ENCODE measurements at regions not wholly inside any gene's neighbourhood (a gene's known extent, or its start where the extent isn't known, plus 50 kb on each side); places are given as distances from the start of the nearest gene placed in this dataset.

GRCh38 chr9:8229226-8229625, 429.6 kb upstream of the DMAC1 start:
- DNase-seq (no peak), ATAC-seq (no peak)
- Histone ChIP-seq H3K9me3 (no peaks in the 10 kb centered on the region), H3K4me3 (no peak overlapping the region), H3K27me3 (no peaks in the 10 kb centered on the region), H3K27ac (no peak overlapping the region), H3K36me3 (no peaks in the 10 kb centered on the region), H3K4me1 (peaks cover 3 to 9% of the 10 kb centered on the region in 2 donors)
- TF ChIP-seq POLR2A (IDR thresholded peaks at IDR 0.05) (no peak), CTCF (IDR thresholded peaks at IDR 0.05 in 4 of 5, conservative IDR thresholded peaks at IDR 0.05 in 1 of 5) (no peak)
- intact Hi-C loops (cut with DNase I; ENCODE audit: low total_unique reads) = no loop called here
- in situ Hi-C loops (cut with MboI; ENCODE audit: low sequenced_read_pairs in 4 of 4) = no loop called here

- Histone ChIP-seq H3K27ac (no peak overlapping the region), H3K4me3 (no peak overlapping the region), H3K9me3 (no peaks in the 10 kb centered on the region), H3K36me3 (no peaks in the 10 kb centered on the region), H3K4me1 (no peaks in the 10 kb centered on the region), H3K27me3 (no peaks in the 10 kb centered on the region)
- DNase-seq (no peak), ATAC-seq (no peak)
- TF ChIP-seq CTCF (IDR thresholded peaks at IDR 0.05 in 4 of 5, conservative IDR thresholded peaks at IDR 0.05 in 1 of 5) (no peak), POLR2A (IDR thresholded peaks at IDR 0.05) (no peak)
- in situ Hi-C loops (cut with MboI; ENCODE audit: low sequenced_read_pairs in 4 of 4) (no loop called here), intact Hi-C loops (cut with DNase I; ENCODE audit: low total_unique reads) (no loop called here)
Observed at GRCh38 chr9:8224381-8224801, 424.8 kb upstream of the DMAC1 start.

GRCh38 chr9:8223861-8224260, 424.3 kb upstream of the DMAC1 start:
- H3K36me3 ChIP-seq = no peaks in the 10 kb centered on the region
- DNase-seq (no peak), ATAC-seq (no peak)
- H3K9me3 ChIP-seq = no peaks in the 10 kb centered on the region
- no peak overlapping the region for H3K27ac ChIP-seq
- TF ChIP-seq POLR2A (IDR thresholded peaks at IDR 0.05) (no peak), CTCF (IDR thresholded peaks at IDR 0.05 in 4 of 5, conservative IDR thresholded peaks at IDR 0.05 in 1 of 5) (no peak)
- no peaks in the 10 kb centered on the region for H3K27me3 ChIP-seq
- no peaks in the 10 kb centered on the region for H3K4me1 ChIP-seq
- in situ Hi-C loops (cut with MboI; ENCODE audit: low sequenced_read_pairs in 4 of 4) (no loop called here), intact Hi-C loops (cut with DNase I; ENCODE audit: low total_unique reads) (no loop called here)
- H3K4me3 ChIP-seq = no peak overlapping the region

GRCh38 chr9:8221462-8221861, 421.9 kb upstream of the DMAC1 start:
- Histone ChIP-seq H3K27me3 (no peaks in the 10 kb centered on the region), H3K36me3 (no peaks in the 10 kb centered on the region), H3K9me3 (no peaks in the 10 kb centered on the region), H3K4me1 (no peaks in the 10 kb centered on the region), H3K4me3 (no peak overlapping the region), H3K27ac (no peak overlapping the region)
- no peak for TF ChIP-seq CTCF (IDR thresholded peaks at IDR 0.05 in 4 of 5, conservative IDR thresholded peaks at IDR 0.05 in 1 of 5)
- no peak for TF ChIP-seq POLR2A (IDR thresholded peaks at IDR 0.05)
- intact Hi-C loops (cut with DNase I; ENCODE audit: low total_unique reads) (no loop called here), in situ Hi-C loops (cut with MboI; ENCODE audit: low sequenced_read_pairs in 4 of 4) (no loop called here)
- ATAC-seq (no peak), DNase-seq (no peak)

GRCh38 chr9:8208465-8208864, 408.9 kb upstream of the DMAC1 start:
- Histone ChIP-seq H3K9me3 (no peaks in the 10 kb centered on the region), H3K27me3 (no peaks in the 10 kb centered on the region), H3K4me3 (no peak overlapping the region), H3K27ac (no peak overlapping the region), H3K36me3 (no peaks in the 10 kb centered on the region), H3K4me1 (no peaks in the 10 kb centered on the region)
- ATAC-seq = no peak
- intact Hi-C loops (cut with DNase I; ENCODE audit: low total_unique reads) (no loop called here), in situ Hi-C loops (cut with MboI; ENCODE audit: low sequenced_read_pairs in 4 of 4) (no loop called here)
- DNase-seq = no peak
- TF ChIP-seq POLR2A (IDR thresholded peaks at IDR 0.05) (no peak), CTCF (IDR thresholded peaks at IDR 0.05 in 4 of 5, conservative IDR thresholded peaks at IDR 0.05 in 1 of 5) (no peak)

Data from gastrocnemius medialis (tissue), 4 donors.